ENCODE measurements at regions not wholly inside any gene's neighbourhood (a gene's known extent, or its start where the extent isn't known, plus 50 kb on each side); places are given as distances from the start of the nearest gene placed in this dataset.

DNA sequence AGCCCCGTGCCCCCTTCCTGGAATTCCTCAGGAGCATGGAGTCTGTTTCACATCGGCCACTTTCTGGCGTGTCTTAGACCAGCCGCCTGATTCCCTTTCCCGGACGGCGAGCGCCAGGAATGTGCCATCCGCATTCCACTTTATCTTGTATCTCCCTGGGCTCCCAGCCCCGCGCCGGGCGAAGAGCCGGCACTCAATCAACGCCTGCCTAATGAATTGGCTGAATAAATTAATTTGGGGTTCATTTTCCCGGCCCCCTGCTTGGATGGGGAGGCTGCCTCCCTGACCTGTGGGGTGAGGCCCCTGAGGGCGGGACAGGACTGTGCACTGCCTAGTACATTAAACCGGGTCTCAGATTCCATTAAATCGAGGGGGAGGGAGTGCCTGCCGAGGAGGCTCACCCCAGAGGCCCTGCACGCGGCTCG, 282.3 kb upstream of the TNRC6C start:
- DNase-seq: no peak

DNA sequence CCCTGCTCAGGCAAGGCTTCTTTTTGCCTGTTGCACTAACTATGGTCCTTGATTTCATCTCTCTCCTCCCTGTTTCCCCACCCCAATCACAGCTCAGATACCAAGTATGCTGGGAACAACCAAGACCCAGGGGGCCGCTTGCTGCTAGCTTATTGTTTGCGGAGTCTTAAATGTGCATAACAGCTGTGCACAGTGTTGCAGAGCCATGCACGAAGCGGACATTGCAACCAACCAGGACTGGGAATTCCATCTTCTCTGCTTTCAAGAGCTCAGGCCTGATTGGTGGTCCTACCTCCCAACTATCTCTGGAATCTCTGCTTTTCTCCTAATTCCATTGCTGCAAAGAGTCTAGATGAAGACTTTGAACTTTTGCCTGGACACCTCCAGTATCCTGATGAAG, 281.3 kb upstream of the TNRC6C start:
- no peak for DNase-seq

DNA sequence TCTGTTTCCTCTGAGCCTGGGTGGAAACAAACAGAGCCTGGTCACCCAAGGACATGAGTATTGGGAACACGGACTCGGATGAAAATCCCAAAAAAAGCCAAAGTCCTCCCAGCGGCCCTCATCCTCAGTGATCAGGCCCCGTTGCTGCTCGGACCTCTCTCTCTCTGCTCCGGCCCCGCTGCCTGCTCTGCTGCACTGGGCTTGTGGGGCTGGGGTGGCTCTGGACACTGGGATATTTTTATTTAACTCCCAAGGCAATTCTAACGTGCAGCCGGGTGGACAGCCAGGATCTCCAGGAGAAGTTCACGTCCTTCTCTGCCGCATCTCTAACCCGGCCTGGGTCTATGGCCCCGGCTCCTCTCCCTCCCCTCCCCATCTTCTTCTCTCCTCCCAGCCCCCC, 280.9 kb upstream of the TNRC6C start:
- no peak for DNase-seq

DNA sequence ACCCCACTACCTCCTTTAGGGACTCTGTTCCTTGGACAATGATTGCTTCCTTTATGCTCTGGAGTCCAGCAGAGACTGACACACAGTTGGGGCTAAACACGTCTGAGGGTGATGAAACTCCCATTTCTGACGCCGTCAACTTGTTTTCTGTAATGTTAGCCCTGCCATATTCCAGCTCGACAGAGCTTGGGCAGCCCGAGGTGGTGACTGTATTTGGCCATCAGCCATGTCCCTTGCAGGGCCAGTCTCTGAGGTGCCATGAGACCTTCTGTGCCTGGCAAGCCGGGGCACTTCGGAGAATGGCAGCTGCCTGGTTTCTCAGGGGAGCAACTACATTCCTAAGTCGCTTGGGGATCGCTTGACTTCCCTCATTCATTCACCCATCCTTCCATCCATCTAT, 278.9 kb upstream of the TNRC6C start:
- DNase-seq: no peak

DNA sequence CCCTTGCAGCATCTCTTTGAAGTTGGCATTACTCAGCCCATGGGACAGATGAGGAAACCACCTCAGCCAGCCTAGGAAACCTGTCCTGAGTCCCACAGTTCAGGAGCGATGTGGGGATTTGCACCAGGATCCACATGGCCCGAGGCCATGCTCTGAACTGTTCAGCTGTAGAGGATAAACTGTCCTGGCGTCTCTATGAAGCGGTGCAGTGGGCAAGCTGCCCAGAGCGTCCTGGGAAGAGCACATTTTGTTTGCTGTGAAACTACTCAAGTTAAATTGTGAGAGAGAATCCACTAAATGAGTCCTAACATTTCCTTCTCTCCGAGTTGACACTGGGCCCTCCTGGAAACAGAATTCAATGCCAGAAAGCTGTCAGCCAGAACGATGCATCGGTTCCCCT, 276.6 kb upstream of the TNRC6C start:
- no peak for DNase-seq

DNA sequence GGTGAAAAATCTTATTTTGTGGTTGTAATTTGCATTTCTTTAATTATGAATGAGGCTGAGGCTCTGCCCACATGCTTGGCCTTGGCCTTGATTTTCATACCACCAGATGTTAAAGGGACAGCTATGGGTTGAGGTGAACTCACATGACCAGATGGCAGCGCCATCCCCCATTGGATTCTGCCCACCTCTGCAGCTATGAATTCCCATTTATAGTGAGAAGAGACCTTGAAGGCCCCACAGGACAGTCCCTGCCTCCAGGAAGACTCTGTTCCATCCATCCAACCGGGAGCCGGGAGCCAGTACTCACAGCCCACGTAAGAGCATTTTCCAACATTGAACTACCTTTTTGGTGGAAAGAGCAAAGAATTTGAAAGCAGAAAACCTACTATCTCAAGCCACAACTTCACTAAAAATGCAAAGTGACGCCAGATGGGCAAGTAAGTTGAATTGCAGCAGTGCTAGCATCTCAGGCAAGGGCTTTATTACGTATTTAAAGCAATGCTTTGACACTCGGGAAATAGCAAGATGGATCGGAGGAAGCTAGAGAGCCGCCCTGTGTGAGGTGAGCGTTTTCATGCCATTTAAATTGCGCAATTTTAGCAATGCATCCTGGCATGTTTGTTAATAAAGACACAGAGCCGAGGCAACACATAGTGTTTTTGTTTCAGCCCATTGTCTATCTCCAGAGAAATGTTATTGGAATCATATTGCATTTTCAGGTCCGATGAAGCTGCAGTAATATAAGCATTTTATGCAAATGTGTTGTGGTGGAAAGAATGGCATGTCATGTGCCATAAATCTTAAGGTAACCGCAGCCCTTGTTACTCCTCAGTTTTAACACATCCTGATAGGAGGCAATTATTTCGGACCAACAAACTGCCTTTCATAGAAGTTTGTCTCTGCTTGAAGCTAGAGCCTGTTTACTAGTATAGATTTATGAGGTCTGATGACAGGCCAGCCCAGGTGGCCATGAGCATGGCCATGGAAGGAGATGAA, 273.4 kb upstream of the TNRC6C start:
- no peak for DNase-seq

DNA sequence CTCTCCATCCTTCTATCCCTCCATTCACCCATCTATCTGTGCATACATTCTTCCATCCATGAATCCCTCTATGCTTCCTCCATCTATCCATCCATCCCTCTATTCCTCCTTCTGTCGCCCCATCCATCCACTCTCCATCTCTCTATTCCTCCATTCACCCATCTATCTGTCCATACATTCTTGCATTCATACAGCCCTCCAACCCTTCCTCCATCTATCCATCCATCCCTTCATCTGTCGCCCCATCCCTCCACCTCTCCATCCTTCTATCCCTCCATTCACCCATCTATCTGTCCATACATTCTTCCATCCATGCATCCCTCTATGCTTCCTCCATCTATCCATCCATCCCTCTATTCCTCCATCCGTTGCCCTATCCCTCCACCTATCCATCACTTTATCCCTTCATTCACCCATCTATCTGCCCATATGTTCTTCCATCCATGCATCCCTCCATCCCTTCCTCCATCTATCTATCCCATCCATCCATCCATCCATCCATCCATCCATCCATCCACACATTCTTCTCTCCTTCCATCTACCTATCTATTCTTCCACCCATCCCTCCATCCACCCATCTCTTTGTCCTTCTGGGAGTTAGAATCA, 272.5 kb upstream of the TNRC6C start:
- DNase-seq: no peak

DNA sequence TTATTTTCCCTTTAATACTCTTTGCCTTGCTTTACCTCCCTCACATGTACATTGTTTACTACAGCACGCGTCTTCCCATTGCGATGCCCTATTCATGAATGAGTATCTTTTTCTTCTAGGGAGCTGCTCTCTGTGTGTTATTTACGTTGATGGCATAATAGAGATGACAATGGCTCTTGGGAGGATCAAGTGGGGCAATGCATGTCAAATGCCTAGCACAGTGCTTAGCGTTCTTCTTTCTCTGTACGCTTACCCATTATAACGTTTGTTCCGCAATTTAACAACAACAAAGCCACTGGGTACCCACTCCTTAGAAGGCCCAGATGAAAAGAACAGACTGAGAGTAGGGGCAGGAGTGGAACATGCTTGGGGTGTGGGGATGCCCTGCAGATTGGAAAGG, 271.6 kb upstream of the TNRC6C start:
- peak; percentile 27 for DNase-seq

DNA sequence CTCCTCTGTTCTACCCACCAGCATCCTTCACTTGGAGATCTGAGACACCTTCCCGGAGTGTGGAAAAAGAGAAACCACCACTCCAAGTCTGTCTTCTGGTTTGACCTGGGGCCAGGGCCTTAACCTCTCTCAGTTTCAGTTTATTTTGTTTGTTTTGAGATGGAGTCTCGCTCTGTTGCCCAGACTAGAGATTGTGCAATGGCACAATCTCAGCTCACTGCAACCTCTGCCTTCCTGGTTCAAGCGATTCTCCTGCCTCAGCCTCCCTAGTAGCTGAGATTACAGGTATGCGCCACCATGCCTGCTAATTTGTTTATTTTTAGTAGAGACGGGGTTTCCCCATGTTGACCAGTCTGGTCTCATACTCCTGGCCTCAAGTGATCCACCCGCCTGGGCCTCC, 271.1 kb upstream of the TNRC6C start:
- no peak for DNase-seq

DNA sequence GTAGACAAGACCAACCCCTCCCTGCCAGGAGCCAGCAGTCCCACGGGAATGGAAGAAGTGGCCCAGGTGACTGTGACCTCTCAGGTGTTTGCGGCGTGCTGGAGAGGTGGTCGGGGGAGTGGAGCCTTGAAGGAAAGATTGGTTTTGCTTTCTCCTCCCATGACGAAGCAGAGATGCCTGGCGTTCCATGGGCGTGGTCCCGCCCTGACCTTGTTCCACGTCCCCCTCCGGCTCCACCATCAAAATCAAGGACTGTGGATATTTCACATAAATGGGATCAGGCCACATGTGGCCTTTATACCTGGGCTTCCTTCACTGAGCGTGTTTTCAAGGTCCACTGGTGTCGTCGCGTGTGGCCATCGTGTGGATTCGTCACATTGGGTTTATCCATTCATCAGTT, 270.6 kb upstream of the TNRC6C start:
- DNase-seq: no peak

DNA sequence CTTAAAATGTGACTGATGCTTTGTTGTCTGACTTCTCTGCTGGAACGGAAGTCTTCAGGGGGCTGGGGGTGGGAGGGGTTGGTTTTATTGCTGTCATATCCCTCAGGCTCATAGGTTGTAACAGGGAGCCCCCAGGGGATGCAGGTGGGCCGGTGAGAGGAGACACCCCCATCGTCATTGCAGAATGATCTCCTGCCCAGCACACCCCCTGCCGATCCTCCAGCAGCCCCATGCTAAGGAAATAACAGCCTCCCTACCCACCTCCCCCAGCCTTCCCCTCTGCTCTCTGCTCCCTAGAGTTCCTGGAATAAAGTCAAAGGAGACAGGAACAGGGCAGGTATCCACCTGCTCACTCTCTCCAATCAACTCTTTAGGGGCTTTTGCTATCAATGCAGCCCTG, 270.1 kb upstream of the TNRC6C start:
- no peak for DNase-seq

DNA sequence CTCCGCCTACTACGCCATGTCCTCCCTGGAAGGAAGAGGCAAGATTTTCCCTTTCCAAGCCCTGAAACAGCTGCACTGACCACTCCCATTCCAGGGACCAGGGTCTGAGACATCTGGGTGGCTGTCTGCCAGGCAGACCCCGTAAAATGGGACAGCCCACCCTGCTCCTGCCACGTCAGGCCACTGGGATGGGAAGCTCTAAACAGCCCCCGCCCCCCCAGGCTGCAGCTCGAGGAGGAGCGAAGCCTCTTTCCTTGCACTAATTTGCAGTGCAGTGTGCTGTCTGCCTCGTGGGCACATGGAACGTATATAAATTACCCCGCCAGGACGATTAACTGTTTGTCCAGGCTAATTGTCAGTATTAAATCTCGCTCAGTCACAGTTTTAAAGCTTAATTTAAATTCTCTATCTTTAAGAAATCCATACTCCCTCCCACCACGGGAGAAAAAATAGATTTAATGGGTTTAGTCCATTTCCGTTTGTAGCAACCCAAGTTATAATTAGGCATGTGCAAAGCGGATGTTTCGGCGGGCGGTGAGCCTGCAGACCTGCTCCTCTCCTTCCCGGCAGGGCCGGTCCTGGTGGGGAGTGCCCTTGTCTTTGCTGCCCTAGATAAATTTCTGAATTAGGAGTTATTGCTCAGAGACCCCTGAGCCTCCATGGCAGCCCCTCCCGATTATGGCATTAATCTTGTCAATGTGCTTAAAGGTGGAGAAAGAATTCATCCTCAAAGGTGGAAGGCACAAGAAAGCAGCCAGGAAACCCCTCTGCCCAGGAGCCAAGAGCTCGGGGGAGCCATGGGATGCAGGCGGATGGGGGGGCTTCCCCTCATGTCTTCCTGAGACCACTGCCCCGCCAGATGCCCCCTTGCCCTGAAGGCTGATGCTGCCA, 268.0 kb upstream of the TNRC6C start:
- DNase-seq: no peak

DNA sequence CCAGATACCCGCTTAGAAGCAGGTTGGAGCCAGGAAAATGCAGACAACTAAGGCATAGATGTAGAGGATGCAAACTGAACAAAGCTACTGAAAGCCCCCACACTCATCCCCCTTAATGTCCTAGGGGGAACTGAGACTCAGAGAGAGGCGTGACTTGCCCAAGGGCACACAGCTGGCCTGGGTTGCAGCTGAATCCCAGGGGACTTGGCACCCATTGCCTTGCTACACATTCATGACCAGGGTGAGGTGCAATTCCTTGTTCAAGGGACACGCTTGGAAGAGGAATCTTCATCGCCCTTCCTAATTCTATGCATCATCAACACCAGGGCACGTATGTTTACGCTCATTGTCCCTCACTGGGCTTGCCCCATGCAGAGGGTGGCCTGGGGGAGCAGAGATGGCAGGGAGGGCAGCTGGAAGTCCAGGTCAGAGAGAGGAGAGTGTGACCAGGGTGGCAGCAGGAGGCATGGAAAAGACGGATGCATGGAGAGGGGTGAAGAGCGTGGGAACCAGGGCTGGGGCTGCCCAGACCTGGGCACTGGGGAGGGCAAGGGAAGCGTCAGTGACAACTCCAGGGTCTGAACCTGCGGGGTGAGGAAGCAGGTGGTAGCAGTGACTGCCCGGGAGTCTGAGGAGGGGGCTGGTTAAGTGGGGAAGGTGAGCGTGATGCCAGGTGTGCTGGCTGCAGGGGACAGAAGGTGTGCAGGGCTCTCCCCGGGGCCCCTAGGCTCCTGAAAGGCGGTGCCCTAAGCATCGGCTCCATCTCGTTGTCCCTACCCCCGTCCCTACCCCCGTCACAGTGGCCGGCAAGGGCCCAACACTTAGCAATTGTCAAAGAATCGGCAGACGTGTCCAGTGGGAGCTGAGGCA, 267.1 kb upstream of the TNRC6C start:
- no peak for DNase-seq

DNA sequence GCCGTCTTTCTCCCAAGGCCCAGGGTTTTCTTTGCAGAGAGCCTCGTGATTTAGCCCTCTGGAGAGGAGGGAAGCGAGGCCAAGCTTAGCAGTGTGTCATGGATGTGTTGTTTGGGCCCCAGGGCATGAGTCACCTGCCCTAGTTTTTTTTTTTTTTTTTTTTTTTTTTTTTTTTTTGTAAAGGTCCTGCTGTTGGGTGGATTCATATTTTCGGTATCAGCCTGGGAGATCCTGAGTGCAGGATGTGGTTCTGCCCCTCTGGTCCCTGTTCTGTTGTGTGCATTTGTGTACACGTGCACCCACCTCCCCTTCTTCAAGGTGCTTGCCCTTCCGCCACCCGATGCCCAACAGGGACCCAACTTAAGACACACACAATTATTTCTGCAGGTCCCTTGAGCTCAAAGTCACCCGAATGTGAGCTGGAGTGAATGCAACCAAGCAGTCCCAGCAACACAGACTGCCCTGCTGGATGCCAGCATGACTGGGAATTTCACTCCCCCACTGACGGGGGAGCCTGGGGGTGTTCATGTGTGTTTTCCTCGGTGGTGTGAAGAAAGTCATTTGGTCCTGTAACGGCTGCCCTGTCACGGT, 265.8 kb upstream of the TNRC6C start:
- DNase-seq: no peak

DNA sequence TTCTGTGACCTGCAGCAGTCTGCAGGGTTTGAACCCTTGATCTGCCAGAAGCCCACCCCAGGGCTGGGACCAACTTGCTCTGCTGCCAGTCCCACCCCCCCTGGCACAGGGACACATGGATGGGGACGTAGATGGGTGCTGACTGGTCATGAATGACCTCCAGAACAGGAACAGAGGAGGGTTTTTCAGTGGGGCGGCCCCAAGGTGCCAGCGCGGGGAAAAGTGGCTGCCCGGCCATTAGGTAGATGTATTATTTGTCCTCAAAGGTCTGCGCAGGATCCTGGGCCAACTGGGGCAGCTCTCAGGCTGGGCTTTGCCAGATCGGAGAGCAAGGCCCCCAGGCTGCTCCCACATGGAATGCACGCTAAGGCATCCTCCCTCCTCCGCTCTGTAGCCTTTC, 265.2 kb upstream of the TNRC6C start:
- DNase-seq: no peak

DNA sequence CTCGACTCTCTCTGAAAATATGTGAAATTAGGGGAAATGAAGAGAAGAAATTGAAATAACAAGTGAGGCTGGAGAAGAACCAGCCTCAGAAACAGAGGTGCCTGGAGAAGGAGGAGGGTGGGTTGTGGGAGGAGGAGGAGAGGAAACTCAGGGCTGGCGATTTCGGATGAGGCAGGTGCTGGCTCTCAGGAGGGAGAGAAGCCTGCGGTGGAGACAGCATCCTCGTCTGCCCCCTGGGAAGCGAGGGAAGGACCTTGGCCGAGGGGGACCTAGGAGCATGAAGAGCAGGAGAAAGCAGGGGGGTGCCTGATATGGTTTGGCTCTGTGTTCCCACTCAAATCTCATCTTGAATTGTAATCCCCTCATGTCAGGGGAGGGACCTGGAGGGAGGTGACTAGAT, 264.7 kb upstream of the TNRC6C start:
- DNase-seq: no peak

DNA sequence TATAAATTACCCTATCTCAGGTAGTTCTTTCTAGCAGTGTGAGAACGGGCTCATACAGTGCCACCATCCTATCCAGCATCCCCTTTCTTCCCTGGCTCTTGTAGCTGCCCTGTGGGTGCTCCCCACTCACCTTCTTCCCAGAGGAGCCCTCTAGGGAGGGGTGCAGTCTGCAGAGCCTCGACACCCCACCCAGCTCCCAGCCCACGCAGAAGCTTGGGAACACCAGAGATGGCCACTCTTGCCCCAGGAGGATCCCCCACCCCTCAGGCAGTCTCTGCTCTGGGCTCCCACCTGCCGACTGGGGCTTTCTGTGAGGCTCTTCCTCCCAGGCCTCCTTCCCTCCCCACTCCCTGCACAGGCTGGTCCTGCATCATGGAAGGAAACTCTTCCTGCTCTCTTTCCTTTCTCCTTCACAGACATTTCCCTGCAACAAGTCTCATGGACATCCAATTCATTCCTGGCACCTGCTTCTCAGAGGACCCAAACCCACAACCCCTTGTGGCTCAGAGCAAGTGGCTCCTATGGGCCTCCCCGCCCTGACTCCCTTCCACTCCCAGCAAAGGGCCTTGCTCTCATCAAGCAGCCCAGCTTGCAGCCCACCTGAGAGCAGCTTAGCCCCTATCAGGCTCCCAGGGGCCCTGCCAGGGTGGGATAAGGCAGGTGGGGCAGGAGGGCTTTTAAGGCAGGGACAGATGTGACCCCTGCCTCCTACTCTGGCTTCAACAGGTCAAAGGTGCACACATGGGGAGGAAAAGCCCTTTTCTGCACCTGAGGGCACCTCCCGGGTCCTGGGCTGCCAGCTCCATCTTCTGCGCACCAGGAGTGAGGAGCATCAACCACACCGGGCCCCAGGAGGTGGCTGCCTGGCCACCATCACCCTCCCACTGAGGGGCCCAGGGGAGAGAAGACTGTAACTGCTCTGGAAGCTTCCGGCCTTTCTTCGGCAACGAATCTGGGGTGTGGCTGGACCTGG, 263.8 kb upstream of the TNRC6C start:
- DNase-seq: no peak

DNA sequence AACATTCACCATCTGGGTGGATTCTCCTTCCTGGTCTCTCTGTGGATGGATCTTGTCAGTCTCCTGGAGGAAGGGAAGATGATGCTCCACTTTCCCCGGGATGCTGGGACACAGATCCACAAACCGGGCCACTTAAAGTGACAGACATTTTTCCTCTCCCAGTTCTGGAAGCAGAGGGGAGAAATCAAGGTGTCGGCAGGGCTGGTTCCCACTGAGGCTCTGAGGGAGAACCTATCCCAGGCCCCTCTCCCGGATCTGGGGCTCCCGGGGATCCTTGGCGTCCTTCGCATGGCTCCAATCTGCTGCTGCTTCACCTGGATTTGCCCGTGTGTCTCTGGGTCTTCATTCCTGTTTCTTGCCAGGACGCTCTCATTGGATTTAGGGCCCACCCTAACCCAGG, 263.1 kb upstream of the TNRC6C start:
- DNase-seq: no peak

DNA sequence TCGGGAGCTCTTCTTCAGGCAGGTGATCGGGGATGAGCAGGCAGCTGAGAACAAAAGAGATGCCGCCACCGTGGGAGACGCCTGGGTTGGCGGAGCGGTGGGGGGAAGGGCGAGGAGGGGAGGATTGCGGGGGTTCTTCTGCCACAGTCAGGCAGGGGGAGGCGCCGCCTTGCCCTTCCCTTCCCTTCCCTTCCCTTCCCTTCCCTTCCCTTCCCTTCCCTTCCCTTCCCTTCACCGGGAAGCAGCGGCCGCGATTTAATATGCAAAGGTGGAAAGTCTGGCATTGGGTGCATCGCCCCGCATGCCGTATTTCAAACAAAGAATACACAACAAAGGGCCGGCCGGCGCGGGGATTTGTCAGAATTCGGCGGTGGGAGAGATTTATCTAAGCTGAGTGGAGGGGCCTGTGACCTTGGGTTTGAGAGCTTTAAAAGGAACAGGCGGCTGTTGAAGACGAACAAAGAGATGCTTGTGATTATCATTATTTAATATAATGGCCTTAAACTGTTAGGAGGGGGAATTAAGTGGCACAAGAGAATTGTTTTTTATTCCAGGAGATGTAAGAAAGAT, 262.3 kb upstream of the TNRC6C start:
- DNase-seq: no peak

DNA sequence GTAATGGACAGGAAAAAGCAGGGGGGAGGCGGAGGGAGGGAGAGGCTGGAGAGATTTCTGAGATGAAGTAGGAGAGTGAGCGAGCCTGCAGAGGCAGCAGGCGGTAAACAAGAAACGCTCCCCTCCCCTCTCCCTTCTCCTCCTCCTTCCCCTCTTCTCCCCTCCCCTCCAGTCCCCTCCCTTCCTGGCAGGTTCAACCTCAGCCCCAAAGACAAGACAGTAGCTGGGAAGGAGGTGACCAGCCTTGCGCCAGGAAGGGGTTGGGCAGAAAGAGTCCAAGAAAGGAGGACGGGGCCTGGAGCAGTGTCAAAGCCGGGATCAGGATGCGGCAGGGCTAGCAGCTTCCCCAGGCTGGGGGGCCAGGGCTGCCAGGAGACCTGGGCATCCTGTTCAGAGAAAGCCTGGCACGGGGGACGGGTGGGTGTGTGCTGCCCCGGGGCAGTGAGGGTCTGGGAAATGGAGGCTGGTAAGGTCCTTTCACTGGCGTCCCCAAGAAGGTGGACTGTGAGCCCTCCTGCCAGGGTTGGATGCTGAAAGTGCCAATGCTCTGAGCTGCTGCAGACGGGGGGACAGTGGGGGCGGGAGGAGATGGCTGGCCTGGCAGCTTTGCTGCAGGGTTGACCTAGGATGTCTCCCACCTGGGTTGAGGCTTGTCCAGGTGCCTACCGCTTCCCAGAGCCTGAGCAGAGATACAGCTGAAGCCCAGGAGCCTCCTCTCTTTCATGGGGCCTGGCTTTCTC, 261.6 kb upstream of the TNRC6C start:
- peak; percentile 35 for DNase-seq
